ENCODE measurements at regions not wholly inside any gene's neighbourhood (a gene's known extent, or its start where the extent isn't known, plus 50 kb on each side); places are given as distances from the start of the nearest gene placed in this dataset.

DNA sequence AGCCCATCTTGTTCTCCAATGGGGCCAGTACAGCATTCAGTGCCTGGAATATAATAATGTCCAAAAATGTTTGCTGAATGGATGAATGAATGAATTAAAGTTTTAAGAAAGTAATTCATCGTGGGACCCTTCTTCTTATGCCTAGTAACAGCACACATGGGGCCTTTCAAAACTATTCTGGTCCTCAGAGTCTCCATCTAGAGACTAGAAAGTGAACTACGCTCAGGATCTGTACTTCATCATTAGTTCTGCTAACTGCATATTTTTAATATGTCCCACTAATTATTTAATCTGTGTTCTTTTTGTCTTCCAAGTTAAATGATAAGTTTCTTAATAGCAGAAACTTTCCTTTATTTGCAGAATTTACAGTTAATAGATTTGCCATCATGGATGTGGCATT is 172.5 kb downstream of the SMAD2 start:
- DNase-seq (ENCODE audit: low read depth in 3 of 3, low spot score in 1 of 3), result no peak

DNA sequence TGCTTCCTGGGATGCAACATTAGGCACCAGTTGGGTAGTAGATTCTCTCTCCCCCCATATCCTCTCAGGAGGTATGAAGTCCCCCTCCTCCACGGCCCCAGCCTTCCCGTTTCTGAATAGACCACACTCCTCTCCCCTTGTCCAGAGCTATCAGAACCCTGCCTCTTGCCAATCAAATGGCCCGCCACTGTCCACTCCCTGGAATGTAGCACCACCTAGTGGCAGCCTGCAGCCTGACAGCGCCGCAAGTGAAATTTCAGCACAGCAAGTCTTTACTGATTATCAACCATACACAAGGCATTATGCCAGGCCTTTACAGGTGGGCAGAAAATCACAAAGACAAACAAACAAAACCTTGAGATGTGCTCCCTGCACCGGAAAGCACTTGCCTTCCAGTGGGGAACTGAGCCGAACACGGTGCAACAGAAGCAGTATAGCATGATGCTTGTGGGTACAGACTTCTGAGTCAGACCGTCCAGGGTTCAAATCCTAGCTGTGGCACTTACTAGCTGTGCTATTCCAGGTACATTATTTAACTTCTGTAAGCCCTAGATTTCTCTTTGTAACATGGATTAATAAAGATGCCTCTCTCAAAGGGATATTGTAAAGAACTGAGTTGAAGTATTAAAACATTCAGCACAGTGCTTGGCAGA is 174.0 kb downstream of the SMAD2 start:
- peak in 1 of 3 donors; percentile 35 for DNase-seq (ENCODE audit: low read depth in 3 of 3, low spot score in 1 of 3)

DNA sequence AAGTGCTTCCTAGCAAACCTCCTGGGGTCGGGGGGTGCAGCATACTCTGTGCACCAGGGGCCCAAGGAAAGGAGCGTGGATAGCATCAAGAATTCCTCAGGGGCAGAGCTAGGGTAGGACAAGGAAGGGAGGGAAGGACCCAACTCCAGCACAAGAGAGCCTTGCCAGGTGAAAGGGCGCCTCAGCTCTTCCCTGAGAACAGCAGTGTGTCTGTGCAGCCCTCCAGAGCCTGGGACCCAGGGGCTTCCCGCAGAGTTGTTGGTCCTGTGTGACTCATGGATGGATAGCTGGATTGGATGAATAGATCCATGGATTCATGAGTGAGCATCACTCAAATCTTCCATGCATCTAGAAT is 175.4 kb downstream of the SMAD2 start:
- DNase-seq (ENCODE audit: low read depth in 3 of 3, low spot score in 1 of 3), result no peak

DNA sequence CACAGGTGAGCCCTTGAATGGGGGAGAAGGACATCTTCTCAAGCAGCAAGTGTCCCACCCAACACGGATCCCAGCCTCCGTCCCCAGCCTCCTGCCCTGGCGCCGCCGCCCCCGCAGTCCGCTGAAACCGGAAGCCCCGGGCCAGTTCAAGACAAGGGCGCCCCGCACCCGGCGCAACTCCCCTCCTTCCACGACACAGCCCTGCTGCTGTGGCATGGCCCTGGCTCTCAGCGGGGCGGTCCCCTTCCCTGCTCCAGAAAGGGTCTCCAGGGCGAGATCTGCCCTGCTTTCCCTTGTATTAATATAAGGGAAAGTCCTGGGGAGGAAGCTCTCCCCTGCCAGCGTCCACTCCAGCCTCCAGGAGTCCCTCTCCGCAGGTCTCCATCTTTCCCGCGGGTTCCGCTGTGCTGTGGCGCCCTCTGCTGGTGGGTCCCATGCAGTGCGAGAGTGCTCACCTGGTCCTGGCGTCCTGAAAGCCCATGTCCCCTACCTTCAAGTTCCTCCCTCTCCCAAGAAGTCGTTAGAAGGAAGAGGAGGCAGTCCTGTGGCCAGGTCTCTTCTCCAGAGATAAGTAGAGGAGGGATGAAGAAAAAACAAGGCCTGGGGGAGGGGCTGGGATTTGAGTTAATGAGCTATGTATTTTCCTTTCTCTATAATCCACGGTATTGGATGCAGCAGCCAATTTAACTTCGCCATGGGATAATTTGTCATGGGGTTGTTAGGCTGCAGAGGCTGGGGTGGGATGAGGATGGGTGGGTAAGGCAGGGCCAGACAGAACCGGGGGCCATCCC is 176.0 kb downstream of the SMAD2 start:
- peak in 1 of 3 donors; percentile 35 for DNase-seq (ENCODE audit: low read depth in 3 of 3, low spot score in 1 of 3)

DNA sequence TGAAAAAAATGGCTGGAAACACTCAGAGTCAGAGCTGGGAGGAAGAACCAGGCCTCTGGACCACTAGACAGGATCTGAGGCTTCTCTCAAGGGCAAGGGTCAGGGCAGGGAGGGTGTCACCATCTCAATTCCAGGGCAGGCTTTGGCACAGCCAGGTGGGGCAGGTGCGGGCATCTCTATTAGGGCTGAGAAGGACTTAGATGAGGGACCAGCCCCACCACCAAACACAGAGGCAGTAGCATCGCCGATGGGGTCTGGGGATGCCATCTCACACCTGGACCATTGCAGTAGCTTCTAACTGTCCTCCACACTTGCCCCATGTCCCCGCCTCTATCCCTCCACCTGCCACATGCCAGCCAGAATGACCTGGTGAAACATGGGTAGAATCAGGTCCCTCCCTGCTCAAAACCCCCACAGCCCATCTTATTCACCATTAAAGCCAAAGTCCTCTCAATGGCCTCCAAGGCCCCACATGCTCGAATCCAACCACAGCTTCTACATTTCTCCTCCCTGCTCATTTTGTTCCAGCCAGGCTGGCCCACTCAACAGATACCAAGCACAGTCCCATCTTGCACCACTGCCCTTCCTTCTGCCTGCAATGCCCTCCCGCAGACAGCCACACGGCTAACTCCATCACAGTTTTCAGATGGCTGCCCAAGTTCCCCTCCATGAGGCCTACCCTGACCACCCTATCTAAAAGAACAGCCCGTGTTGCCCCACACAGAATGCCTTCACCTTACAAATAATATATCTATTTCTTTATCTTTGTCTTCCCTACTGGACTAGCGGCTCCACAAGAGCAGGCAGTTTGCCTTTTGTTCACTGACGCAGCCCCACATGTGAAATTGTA is 177.4 kb downstream of the SMAD2 start:
- no peak for DNase-seq (ENCODE audit: low read depth in 3 of 3, low spot score in 1 of 3)

GRCh38 chr18:47750889-47751423 is 179.5 kb downstream of the SMAD2 start:
- no peak for DNase-seq (ENCODE audit: low read depth in 3 of 3, low spot score in 1 of 3)

GRCh38 chr18:47749600-47749973 is 180.9 kb downstream of the SMAD2 start:
- no peak for DNase-seq (ENCODE audit: low read depth in 3 of 3, low spot score in 1 of 3)

- DNase-seq (ENCODE audit: low read depth in 3 of 3, low spot score in 1 of 3), result peak; percentile 51 to 85 (median 68)
These were observed 181.4 kb downstream of the SMAD2 start for GRCh38 chr18:47748847-47749599.

- no peak for DNase-seq (ENCODE audit: low read depth in 3 of 3, low spot score in 1 of 3)
These were observed 182.2 kb downstream of the SMAD2 start for GRCh38 chr18:47748093-47748796.

DNA sequence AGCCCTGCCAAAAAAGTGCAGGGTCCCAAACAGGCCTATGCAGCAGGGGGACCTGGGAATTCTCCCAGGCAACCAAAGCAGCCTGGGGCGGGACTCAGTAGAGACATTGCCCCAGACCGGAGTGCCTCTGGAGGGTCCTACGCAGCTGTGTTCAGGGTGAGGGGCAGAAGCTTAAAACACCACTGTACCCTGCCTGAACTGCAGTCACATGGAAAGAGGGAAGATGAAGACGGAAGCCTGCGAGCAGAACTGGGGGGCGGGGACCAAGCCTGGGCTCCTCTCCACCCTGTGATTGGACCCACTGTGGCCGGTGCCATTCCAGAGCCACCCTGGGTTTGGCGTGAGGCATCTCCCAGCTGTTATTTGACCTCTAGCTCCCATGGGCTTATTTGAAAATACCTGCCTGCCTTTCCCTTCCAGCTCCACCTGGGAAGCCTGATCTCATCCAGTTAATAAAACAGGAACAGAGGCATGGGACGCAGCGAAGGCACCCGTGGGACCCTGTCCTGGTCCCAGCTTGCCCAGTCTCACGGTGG is 183.1 kb downstream of the SMAD2 start:
- no peak for DNase-seq (ENCODE audit: low read depth in 3 of 3, low spot score in 1 of 3)

DNA sequence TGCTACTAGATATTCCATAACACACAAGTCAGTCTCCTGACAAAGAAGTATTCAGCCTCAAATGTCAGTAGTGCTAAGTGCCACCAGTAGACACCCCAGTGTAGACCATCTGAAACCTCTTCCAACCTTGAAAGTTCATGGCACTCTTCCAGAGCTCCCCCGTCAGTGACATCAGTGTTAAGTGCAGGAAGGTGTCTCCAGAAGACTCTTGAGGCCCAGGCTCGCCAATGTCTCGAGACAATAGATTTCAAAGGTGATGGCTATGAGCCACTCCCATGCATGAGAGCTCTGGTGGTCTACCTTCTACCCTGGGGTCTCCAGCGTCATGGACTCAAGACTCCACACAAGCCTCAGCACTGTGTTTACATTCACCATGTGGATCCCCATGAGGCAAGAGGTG is 183.8 kb downstream of the SMAD2 start:
- no peak for DNase-seq (ENCODE audit: low read depth in 3 of 3, low spot score in 1 of 3)

DNA sequence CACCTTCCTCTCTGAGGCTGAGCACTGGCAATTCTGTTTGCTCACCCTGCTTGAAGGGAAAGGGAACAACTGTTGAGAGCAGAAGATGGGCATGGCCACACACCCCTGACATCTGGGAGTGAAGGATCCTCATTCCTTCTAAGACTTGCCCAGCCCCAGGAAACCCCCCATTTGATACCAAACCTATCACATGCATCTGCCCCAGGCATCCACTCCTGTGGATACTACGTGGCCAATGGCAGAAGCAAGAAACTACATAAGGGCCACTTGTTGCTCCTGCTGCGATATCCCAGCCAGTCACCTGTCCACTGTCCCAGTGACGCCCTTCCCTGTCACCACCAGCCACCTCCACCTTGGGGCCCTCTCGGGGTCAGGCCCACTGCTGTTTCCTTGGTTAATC is 185.2 kb downstream of the SMAD2 start:
- no peak for DNase-seq (ENCODE audit: low read depth in 3 of 3, low spot score in 1 of 3)

- no peak for DNase-seq (ENCODE audit: low read depth in 3 of 3, low spot score in 1 of 3)
These were observed 192.5 kb downstream of the SMAD2 start for GRCh38 chr18:47737956-47738355.

DNA sequence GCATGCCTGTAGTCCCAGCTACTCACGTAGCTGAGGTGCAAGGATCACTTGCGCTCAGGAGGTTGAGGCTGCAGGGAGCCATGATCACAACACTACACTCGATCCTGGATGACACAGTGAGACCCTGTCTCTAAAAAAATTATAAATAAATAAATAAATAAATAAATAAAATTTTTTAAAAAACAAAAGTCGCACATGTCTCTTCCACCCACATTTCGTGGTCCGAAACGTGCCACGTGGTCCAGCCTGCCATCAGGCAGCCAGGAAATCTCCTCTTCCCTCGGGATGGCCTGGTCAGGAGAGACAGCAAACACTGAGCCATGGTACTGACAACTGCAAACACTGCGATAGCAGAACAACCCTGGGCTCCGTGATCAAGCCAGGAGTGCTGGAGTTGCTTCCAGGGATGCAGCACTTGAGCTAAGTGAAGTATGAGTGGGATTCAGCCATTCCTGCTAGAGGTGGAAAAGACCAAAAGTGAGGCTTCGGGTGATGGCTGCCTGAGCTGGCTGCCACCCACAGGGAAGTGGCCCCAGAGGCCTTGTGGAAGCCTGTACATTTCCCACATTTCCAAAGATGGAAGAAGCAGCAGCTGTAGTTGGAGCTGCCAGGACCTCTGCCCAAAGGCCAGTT is 193.1 kb downstream of the SMAD2 start:
- DNase-seq (ENCODE audit: low read depth in 3 of 3, low spot score in 1 of 3), result no peak

- no peak for DNase-seq (ENCODE audit: low read depth in 3 of 3, low spot score in 1 of 3)
These were observed 193.9 kb downstream of the SMAD2 start for GRCh38 chr18:47736376-47737140.

DNA sequence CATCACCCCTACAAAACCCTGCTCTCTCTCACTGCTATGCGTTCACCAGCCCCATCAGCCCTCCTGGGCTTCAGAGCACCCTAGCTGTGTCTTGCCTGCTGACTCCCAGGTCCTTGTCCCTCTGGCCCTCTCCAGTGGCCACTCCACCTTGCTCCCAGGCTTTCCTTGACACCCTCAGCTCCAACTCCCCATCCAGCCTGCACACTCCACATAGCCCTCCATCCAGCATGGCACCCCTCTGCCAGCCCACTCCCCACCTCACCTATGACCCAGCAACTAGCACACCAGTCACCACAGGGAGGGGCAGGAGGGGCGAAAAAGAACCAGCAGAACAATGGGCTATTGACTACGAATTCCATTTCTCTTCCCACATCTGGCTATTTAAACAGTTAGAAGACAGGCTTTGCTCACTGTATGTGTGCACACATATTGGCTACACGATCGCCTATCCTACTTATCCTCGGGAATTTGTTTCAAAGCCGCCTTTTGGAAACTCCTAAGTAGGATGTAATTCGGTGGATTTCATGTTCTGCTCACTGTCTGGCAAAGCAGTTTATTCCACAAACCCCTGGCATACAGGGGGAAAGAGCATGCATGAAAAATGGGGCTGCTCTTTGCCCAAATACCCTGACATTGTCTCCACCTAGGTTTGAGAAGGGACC is 195.3 kb downstream of the SMAD2 start:
- no peak for DNase-seq (ENCODE audit: low read depth in 3 of 3, low spot score in 1 of 3)

DNA sequence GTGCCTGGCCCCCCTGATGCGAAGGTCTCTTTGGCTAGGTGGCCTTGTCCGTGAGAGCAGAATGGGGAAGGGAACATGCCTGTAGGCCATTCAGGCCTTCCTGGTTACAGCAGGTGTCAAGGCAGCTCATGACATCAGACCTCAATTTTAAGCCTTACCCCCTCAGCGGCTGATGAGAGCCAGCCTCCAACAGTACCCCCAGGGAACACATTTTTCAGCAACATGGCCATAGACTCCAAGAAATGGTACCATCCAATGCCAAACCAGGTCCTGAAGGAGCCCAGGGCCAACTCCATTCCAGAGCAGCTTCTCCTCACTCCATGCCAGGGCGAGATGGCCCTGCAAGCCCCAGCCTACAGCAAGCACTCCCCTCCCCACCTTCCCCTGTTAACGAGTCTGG is 199.2 kb downstream of the SMAD2 start:
- DNase-seq (ENCODE audit: low read depth in 3 of 3, low spot score in 1 of 3), result no peak

DNA sequence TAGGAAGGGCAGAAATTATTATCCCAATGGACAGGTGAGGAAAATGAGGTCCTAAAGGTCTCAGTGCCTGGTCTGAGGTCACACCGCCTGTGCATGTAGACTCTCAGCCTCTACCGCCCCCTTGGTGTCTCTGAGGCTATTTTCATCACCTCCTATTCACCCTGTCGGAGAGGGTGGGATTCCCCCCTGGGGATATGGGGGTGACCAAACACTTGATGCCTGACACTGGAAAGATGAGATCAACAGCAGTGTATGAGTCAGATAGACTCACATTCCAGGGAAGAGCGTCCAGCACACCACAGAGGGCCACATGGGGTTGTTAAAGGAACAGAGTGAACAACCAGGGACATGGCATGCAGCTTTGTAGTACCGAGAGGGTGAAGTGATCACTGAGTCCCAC is 199.7 kb downstream of the SMAD2 start:
- no peak for DNase-seq (ENCODE audit: low read depth in 3 of 3, low spot score in 1 of 3)

Data from stimulated activated CD4-positive, alpha-beta T cell treated with anti-CD3 and anti-CD28 coated beads, TNF-alpha, amount 100 ng/mL, for 1 hour (primary cell).